CD14-positive monocyte (primary cell): ENCODE measurements at regions not wholly inside any gene's neighbourhood (a gene's known extent, or its start where the extent isn't known, plus 50 kb on each side); places are given as distances from the start of the nearest gene placed in this dataset.

Experiments
- DNase-seq, 3 donors: peaks; one replicate each; pipeline ENCODE4 v3.0.0-alpha.2; 2011 to 2022
- H2AFZ ChIP-seq: 2 replicates; pipeline ENCODE4 v1.6.0; 2012; ENCODE audit warnings: mild to moderate bottlenecking, low read depth, low read length, inconsistent platforms; ENCODE audit not compliant: insufficient read depth, poor library complexity, severe bottlenecking
- H3K27ac ChIP-seq, 2 donors: 1 replicate in 1 of 2; 2 replicates in 1 of 2; pipeline ENCODE4 v1.5.1; 2012 to 2013; ENCODE audit warnings: low read length in 2 of 2, control low read depth in 1 of 2, inconsistent platforms in 1 of 2, low read depth in 1 of 2, mild to moderate bottlenecking in 1 of 2
- H3K27me3 ChIP-seq, 2 donors: one replicate each; pipeline versions ENCODE4 v1.6.0 to v1.6.1; 2011 to 2013; ENCODE audit warnings: low read length in 2 of 2; ENCODE audit not compliant: control insufficient read depth in 2 of 2, insufficient read depth in 2 of 2
- H3K36me3 ChIP-seq, 2 donors: replicated peaks in 1 of 2; 1 replicate in 1 of 2; 2 replicates in 1 of 2; pipeline versions ENCODE4 v1.5.1 to v1.6.1; 2012 to 2013; ENCODE audit warnings: low read length in 2 of 2, control low read depth in 1 of 2, inconsistent platforms in 1 of 2, mild to moderate bottlenecking in 1 of 2; ENCODE audit not compliant: insufficient read depth in 2 of 2, control insufficient read depth in 1 of 2
- H3K4me1 ChIP-seq, 2 donors: 1 replicate in 1 of 2; 2 replicates in 1 of 2; pipeline versions ENCODE4 v1.5.1 to v1.6.1; 2012 to 2013; ENCODE audit warnings: low read length in 2 of 2, control low read depth in 1 of 2, inconsistent platforms in 1 of 2, mild to moderate bottlenecking in 1 of 2, moderate library complexity in 1 of 2; ENCODE audit not compliant: insufficient read depth in 2 of 2, control insufficient read depth in 1 of 2
- H3K4me2 ChIP-seq: replicated peaks from 2 replicates; pipeline ENCODE3; 2012; ENCODE audit warnings: low read length, moderate library complexity, mild to moderate bottlenecking; ENCODE audit not compliant: poor library complexity, severe bottlenecking; ENCODE audit errors: extremely low read depth
- H3K4me3 ChIP-seq, 3 experiments: fragments of 200-600 bp in 1 of 3; sonication (generic) in 1 of 3; replicated peaks in 1 of 3; 1 replicate in 2 of 3; 2 replicates in 1 of 3; pipeline ENCODE4 v1.5.1; 2011 to 2013; ENCODE audit warnings: low read length in 3 of 3, mild to moderate bottlenecking in 3 of 3, control low read depth in 2 of 3, low read depth in 2 of 3, inconsistent platforms in 1 of 3, moderate library complexity in 1 of 3
- H3K79me2 ChIP-seq: 2 replicates; pipeline ENCODE4 v1.6.0; 2012; ENCODE audit warnings: mild to moderate bottlenecking, control low read depth, inconsistent platforms, low read length, moderate library complexity; ENCODE audit not compliant: insufficient read depth
- H3K9ac ChIP-seq: 2 replicates; pipeline ENCODE4 v1.6.0; 2017; ENCODE audit warnings: low read length, mild to moderate bottlenecking; ENCODE audit not compliant: insufficient read depth, poor library complexity, severe bottlenecking
- H3K9me3 ChIP-seq, 2 donors: replicated peaks in 1 of 2; 1 replicate in 1 of 2; 2 replicates in 1 of 2; pipeline versions ENCODE4 v1.5.1 to v1.6.1; 2012 to 2013; ENCODE audit warnings: low read length in 2 of 2, control low read depth in 1 of 2; ENCODE audit not compliant: control insufficient read depth in 1 of 2, insufficient read depth in 1 of 2
- H4K20me1 ChIP-seq: 2 replicates; pipeline ENCODE4 v1.6.0; 2012; ENCODE audit warnings: mild to moderate bottlenecking, low read length, control low read depth, moderate library complexity; ENCODE audit not compliant: insufficient read depth
- H3K27ac Mint-ChIP-seq, 7 donors: one replicate each; pipeline ENCODE4 v1.8.0; 2020; ENCODE audit warnings: mild to moderate bottlenecking in 7 of 7, mixed read lengths in 7 of 7, moderate library complexity in 6 of 7, inconsistent platforms in 2 of 7
- H3K27me3 Mint-ChIP-seq, 3 donors: one replicate each; pipeline ENCODE4 v1.8.0; 2021 to 2022; ENCODE audit warnings: low read depth in 3 of 3, mild to moderate bottlenecking in 3 of 3, mixed read lengths in 3 of 3, moderate library complexity in 3 of 3, inconsistent platforms in 1 of 3
- H3K36me3 Mint-ChIP-seq, 2 donors: one replicate each; pipeline ENCODE4 v1.8.0; 2020; ENCODE audit warnings: mixed read lengths in 2 of 2, inconsistent platforms in 1 of 2, mild to moderate bottlenecking in 1 of 2
- H3K4me1 Mint-ChIP-seq: one replicate; pipeline ENCODE4 v1.8.0; 2020; ENCODE audit warnings: mild to moderate bottlenecking, mixed read lengths
- H3K4me3 Mint-ChIP-seq, 2 donors: one replicate each; pipeline ENCODE4 v1.8.0; 2020; ENCODE audit warnings: mild to moderate bottlenecking in 2 of 2, mixed read lengths in 2 of 2, moderate library complexity in 1 of 2
- H3K9me3 Mint-ChIP-seq, 7 donors: one replicate each; pipeline ENCODE4 v1.8.0; 2020 to 2022; ENCODE audit warnings: mixed read lengths in 7 of 7, mild to moderate bottlenecking in 6 of 7, moderate library complexity in 6 of 7, inconsistent platforms in 2 of 7
- WGBS: methylation state at CpG from one replicate; pipeline ENCODE4 v1.1.5; 2013; ENCODE audit warnings: missing lambda C conversion rate; ENCODE audit not compliant: insufficient coverage; 5-methylcytosine and 5-hydroxymethylcytosine counted together
- intact Hi-C, 2 donors: fragments of 100-400 bp; cut with micrococcal nuclease; formaldehyde crosslinking; loops; one replicate each; pipeline versions ENCODE4 v1.15.0 to v1.15.1; 2023
- TF ChIP-seq, protein P1 (sequence below): fragments of 200-600 bp; IDR thresholded peaks from one replicate; pipeline ENCODE4 v1.8.0; 2022; ENCODE audit warnings: antibody characterized with exemption, mild to moderate bottlenecking

DNA sequence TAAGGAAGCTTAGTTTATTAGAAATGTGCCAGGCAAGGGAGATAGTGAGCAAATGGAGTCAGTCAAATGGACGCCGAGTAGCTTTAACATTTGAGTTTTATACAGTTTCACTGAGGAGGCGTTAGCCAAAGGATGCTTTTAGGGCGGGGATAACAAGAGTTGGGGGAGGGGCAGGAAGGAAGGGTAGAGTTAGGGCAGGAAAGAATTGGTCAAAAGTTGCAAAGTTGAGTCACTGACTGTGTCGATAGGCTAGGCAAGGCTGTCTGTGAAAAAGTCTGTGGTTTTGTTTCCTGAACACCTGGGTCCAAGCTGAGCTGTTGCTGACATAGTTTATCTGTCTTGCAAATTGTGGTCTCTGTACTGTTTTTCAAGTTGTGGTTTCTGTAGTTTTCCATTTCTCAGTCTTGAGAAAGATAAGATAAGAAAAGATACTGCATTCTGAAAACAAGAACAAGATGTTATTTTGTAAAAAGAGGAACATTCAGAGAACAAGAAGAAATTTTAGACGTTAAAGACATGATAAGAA lies 62.6 kb upstream of the RESF1 start:
- Histone ChIP-seq H4K20me1 (no peaks in the 10 kb centered on the region), H2AFZ (peak overlapping the region; percentile 30), H3K9ac (no peak overlapping the region), H3K4me3 (peak overlapping the region in 1 of 3 experiments; percentile 43), H3K9me3 (peaks cover 27 to 53% of the 10 kb centered on the region in 2 donors), H3K4me1 (peaks cover 21 to 40% of the 10 kb centered on the region in 2 donors), H3K27ac (peak overlapping the region in 1 of 2 donors; percentile 67), H3K27me3 (no peaks in the 10 kb centered on the region), H3K79me2 (no peaks in the 10 kb centered on the region), H3K36me3 (no peaks in the 10 kb centered on the region), H3K4me2 (peak overlapping the region; percentile 47)
- Mint-ChIP-seq H3K27ac (peak overlapping the region; percentile 62 to 92 (median 77)), H3K27me3 (peaks cover 0 to 2% (median 2%) of the 10 kb centered on the region in 3 donors), H3K4me1 (peaks cover 47% of the 10 kb centered on the region), H3K36me3 (peaks cover 9 to 13% of the 10 kb centered on the region in 2 donors), H3K9me3 (peaks cover 31 to 62% (median 56%) of the 10 kb centered on the region in 7 donors), H3K4me3 (peak overlapping the region in 1 of 2 donors; percentile 56)
- peak; percentile 38 to 61 (median 49) for DNase-seq
- intact Hi-C loops = no loop called here
- WGBS = 0% methylated on average over 4 of the region's 6 CpGs
- TF ChIP-seq, protein P1, sequence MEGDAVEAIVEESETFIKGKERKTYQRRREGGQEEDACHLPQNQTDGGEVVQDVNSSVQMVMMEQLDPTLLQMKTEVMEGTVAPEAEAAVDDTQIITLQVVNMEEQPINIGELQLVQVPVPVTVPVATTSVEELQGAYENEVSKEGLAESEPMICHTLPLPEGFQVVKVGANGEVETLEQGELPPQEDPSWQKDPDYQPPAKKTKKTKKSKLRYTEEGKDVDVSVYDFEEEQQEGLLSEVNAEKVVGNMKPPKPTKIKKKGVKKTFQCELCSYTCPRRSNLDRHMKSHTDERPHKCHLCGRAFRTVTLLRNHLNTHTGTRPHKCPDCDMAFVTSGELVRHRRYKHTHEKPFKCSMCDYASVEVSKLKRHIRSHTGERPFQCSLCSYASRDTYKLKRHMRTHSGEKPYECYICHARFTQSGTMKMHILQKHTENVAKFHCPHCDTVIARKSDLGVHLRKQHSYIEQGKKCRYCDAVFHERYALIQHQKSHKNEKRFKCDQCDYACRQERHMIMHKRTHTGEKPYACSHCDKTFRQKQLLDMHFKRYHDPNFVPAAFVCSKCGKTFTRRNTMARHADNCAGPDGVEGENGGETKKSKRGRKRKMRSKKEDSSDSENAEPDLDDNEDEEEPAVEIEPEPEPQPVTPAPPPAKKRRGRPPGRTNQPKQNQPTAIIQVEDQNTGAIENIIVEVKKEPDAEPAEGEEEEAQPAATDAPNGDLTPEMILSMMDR = no peak

DNA sequence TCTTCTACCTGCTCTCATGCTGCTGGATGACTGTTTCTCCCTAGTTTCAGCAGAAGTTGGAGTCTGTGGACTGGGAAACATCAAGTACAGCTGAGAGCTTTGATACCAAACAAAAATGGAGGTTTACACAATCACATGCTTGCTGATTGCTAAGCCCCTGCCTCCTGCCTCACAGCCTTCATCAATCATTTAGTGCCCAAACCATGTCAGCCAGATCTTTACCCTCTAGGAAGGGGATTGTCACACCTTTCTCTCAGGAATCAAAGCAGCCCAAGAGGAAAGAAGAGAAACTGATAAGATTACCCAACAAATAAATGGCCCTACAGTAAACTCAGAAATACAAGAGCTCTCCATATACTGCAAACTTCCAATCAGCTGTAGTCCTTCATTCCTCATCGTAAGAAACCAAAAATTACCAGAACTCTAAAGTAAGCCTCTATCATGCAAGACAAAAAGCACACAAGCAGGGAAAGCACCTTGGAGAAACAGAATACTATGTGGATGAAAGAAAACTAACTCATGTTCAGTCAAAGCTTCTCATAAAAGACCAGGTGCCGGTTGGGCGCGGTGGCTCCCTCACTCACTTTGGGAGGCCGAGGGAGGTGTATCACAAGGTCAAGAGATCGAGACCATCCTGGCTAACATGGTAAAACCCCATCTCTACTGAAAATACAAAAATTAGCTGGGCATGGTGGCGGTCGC lies 63.6 kb upstream of the RESF1 start:
- intact Hi-C loops = no loop called here
- H3K4me1 Mint-ChIP-seq = peaks cover 48% of the 10 kb centered on the region
- no peaks in the 10 kb centered on the region for H3K27me3 ChIP-seq
- H3K79me2 ChIP-seq = no peaks in the 10 kb centered on the region
- no peaks in the 10 kb centered on the region for H3K36me3 ChIP-seq
- peaks cover 35 to 51% of the 10 kb centered on the region in 2 donors for H3K9me3 ChIP-seq
- peaks cover 30 to 61% (median 55%) of the 10 kb centered on the region in 7 donors for H3K9me3 Mint-ChIP-seq
- H4K20me1 ChIP-seq = no peaks in the 10 kb centered on the region
- H3K9ac ChIP-seq = no peak overlapping the region
- H3K27ac ChIP-seq = peak overlapping the region in 1 of 2 donors; percentile 67
- peaks cover 9 to 13% of the 10 kb centered on the region in 2 donors for H3K36me3 Mint-ChIP-seq
- TF ChIP-seq, protein P1 = no peak
- no peak overlapping the region for H3K4me2 ChIP-seq
- H3K27me3 Mint-ChIP-seq = peaks cover 0 to 2% (median 2%) of the 10 kb centered on the region in 3 donors
- no peak overlapping the region for H2AFZ ChIP-seq
- H3K4me3 Mint-ChIP-seq = no peak overlapping the region
- H3K4me3 ChIP-seq = peak overlapping the region in 1 of 3 experiments; percentile 0
- peak overlapping the region; percentile 5 to 92 (median 77) for H3K27ac Mint-ChIP-seq
- H3K4me1 ChIP-seq = peaks cover 27 to 45% of the 10 kb centered on the region in 2 donors
- 100% methylated on average over 3 of the region's 8 CpGs for WGBS
- DNase-seq = no peak
